ENCODE measurements at regions not wholly inside any gene's neighbourhood (a gene's known extent, or its start where the extent isn't known, plus 50 kb on each side); places are given as distances from the start of the nearest gene placed in this dataset.

- Histone ChIP-seq H3K36me3 (ENCODE audit: control insufficient read depth in 2 of 4, insufficient read depth in 4 of 4, low read length in 3 of 4) (no peaks in the 10 kb centered on the region), H3K4ac (replicated peaks; ENCODE audit: insufficient read length, low read depth, low read length) (no peak overlapping the region), H4K20me1 (replicated peaks in 1 of 2; ENCODE audit: control insufficient read depth in 1 of 2, insufficient read depth in 2 of 2, low read length in 2 of 2) (no peaks in the 10 kb centered on the region), H2AK5ac (ENCODE audit: low read depth, low read length) (no peak overlapping the region), H3K4me3 (ENCODE audit: extremely low read depth in 1 of 4, insufficient read depth in 2 of 4, low read depth in 3 of 4, low read length in 4 of 4) (no peak overlapping the region), H3K27me3 (replicated peaks in 1 of 4; ENCODE audit: control insufficient read depth in 3 of 4, extremely low read depth in 1 of 4, insufficient read depth in 3 of 4, low read length in 3 of 4) (no peaks in the 10 kb centered on the region), H3K4me1 (replicated peaks in 1 of 4; ENCODE audit: control insufficient read depth in 3 of 4, insufficient read depth in 4 of 4, low read length in 3 of 4) (no peaks in the 10 kb centered on the region), H3K4me2 (ENCODE audit: insufficient read depth in 1 of 2, low read depth in 2 of 2, low read length in 2 of 2) (no peak overlapping the region), H4K8ac (ENCODE audit: extremely low read depth, insufficient read depth, low read length) (no peak overlapping the region), H2BK5ac (ENCODE audit: low read depth, low read length) (no peak overlapping the region), H3K23me2 (ENCODE audit: low read depth, low read length) (no peaks in the 10 kb centered on the region), H2BK20ac (ENCODE audit: low read length) (no peak overlapping the region), H2BK12ac (ENCODE audit: low read depth, low read length) (no peak overlapping the region), H3K14ac (ENCODE audit: insufficient read length) (no peak overlapping the region), H3K18ac (ENCODE audit: extremely low read depth, low read length) (no peak overlapping the region), H3K23ac (ENCODE audit: insufficient read length) (no peak overlapping the region), H3K27ac (ENCODE audit: low read depth, low read length) (no peak overlapping the region), H2BK120ac (replicated peaks; ENCODE audit: low read depth, low read length) (no peak overlapping the region), H3K9ac (replicated peaks in 1 of 4; ENCODE audit: extremely low read depth in 1 of 4, low read depth in 3 of 4, low read length in 3 of 4) (no peak overlapping the region), H3K9me3 (ENCODE audit: insufficient read depth in 2 of 2, low read depth in 1 of 2, low read length in 1 of 2) (no peaks in the 10 kb centered on the region), H4K91ac (replicated peaks; ENCODE audit: insufficient read length, low read length) (no peak overlapping the region), H3K79me2 (ENCODE audit: control insufficient read depth in 1 of 2, insufficient read depth in 2 of 2, low read length in 2 of 2) (no peaks in the 10 kb centered on the region), H2BK15ac (ENCODE audit: low read length) (no peak overlapping the region), H2AFZ (ENCODE audit: low read length) (no peak overlapping the region), H3K56ac (replicated peaks; ENCODE audit: insufficient read length, low read depth, low read length) (no peak overlapping the region), H4K5ac (ENCODE audit: insufficient read length, low read depth, low read length) (no peak overlapping the region), H3K79me1 (ENCODE audit: low read depth, low read length) (no peaks in the 10 kb centered on the region)
- DNase-seq (ENCODE audit: low read depth in 1 of 2, low spot score in 2 of 2) (no peak), FAIRE-seq (no peak)
- TF ChIP-seq SIN3A (conservative IDR thresholded peaks at IDR 0.05 in 1 of 2, IDR thresholded peaks at IDR 0.05 in 1 of 2; ENCODE audit: low read depth in 1 of 2, low read length in 2 of 2) (no peak), RXRA (IDR thresholded peaks at IDR 0.05; ENCODE audit: insufficient read depth, low read depth, low read length) (no peak), NANOG (IDR thresholded peaks at IDR 0.05; ENCODE audit: insufficient read depth, low read depth, low read length, poor library complexity, severe bottlenecking) (no peak), EGR1 (IDR thresholded peaks at IDR 0.05; ENCODE audit: borderline replicate concordance, low read depth, low read length) (no peak), SRF (IDR thresholded peaks at IDR 0.05; ENCODE audit: low read depth, low read length) (no peak), MAFK (IDR thresholded peaks at IDR 0.05; ENCODE audit: low read depth, low read length) (no peak)
- ChIA-PET POLR2A (ENCODE audit: partially characterized antibody) (no interaction called here), CTCF (ENCODE audit: partially characterized antibody) (interaction anchor here (0.9 kb wide), 1 partner anchor 10 kb away, joined by 3 read pairs; no protein-coding TSS in a partner anchor)
Measured at GRCh38 chr5:61926911-61927310, 379.1 kb upstream of the KIF2A start.
